K562 (cell line): ENCODE measurements at regions not wholly inside any gene's neighbourhood (a gene's known extent, or its start where the extent isn't known, plus 50 kb on each side); places are given as distances from the start of the nearest gene placed in this dataset.

ENCODE experiments used
- ATAC-seq: fragments of 200-7000 bp; cut with Tn5 transposase; 3 replicates; pipeline ENCODE4 v1.9.1; 2020; ENCODE audit warnings: moderate library complexity
- BruUV-seq: library from RNA; stranded (reverse); fragments of 400-500 nt; replicated peaks from 2 replicates; lab custom pipeline; 2021; lab: Mats Ljungman, UMichigan
- CTCF ChIA-PET: fragments of 300-600 bp; formaldehyde crosslinking; extraction: SDS; loops from one replicate; lab custom pipeline; 2021; ENCODE audit warnings: low intra/inter-chr PET ratio; lab: Yijun Ruan, JAX
- POLR2A ChIA-PET: fragments of 300-600, 350-650 bp; sonication (Branson Sonifier 250); formaldehyde crosslinking; extraction: SDS; loops from one replicate; lab custom pipeline; 2021; ENCODE audit warnings: antibody characterized with exemption, inconsistent platforms; lab: Yijun Ruan, JAX
- DNase-seq, 4 experiments: peaks; one replicate each; pipeline versions ENCODE4 v3.0.0 to v3.0.0-alpha.2; 2011 to 2018; ENCODE audit warnings: low spot score in 3 of 4, mixed read lengths in 3 of 4; ENCODE audit errors: extremely low read depth in 1 of 4
- FAIRE-seq: peaks from 2 replicates; lab custom pipeline; 2011; peaks lifted over from hg19 to GRCh38; lab: Jason Lieb, UNC
- H2AFZ ChIP-seq: 2 replicates; pipeline ENCODE4 v1.6.0; 2011; ENCODE audit warnings: low read depth, low read length, control low read depth, inconsistent platforms
- H3K27ac ChIP-seq: fragments of 200-600 bp; 3 replicates; pipeline ENCODE4 v1.8.0; 2011; ENCODE audit warnings: low read depth, mild to moderate bottlenecking, control low read depth, inconsistent platforms, low read length, moderate library complexity, mixed read lengths; ENCODE audit errors: extremely low read depth
- H3K27me3 ChIP-seq, 2 experiments: fragments of 300-600 bp in 1 of 2; 2 replicates in 1 of 2; 3 replicates in 1 of 2; pipeline versions ENCODE4 v1.6.0 to v1.8.0; 2011; ENCODE audit warnings: inconsistent platforms in 2 of 2, low read length in 2 of 2, mild to moderate bottlenecking in 1 of 2, mixed read lengths in 1 of 2, moderate library complexity in 1 of 2; ENCODE audit not compliant: control insufficient read depth in 2 of 2, insufficient read depth in 2 of 2
- H3K36me3 ChIP-seq: fragments of 300-600 bp; 3 replicates; pipeline ENCODE4 v1.8.0; 2011; ENCODE audit warnings: mild to moderate bottlenecking, low read length, inconsistent platforms; ENCODE audit not compliant: control insufficient read depth, insufficient read depth
- H3K4me1 ChIP-seq, 2 experiments: fragments of 200-600 bp in 1 of 2; replicated peaks in 1 of 2; 2 replicates in 1 of 2; 3 replicates in 1 of 2; pipeline versions ENCODE4 v1.5.1 to v1.8.0; 2011; ENCODE audit warnings: inconsistent platforms in 2 of 2, low read length in 2 of 2, mild to moderate bottlenecking in 1 of 2, mixed read lengths in 1 of 2, moderate library complexity in 1 of 2; ENCODE audit not compliant: control insufficient read depth in 2 of 2, insufficient read depth in 2 of 2
- H3K4me2 ChIP-seq: 2 replicates; pipeline ENCODE4 v1.6.1; 2011; ENCODE audit warnings: low read length, control low read depth, inconsistent platforms, mixed read lengths; ENCODE audit not compliant: insufficient read depth
- H3K4me3 ChIP-seq: fragments of 200-600 bp; sonication (generic), shearing (Covaris generic); 2 replicates; pipeline ENCODE4 v1.5.1; 2016; ENCODE audit warnings: control low read depth, inconsistent platforms
- H3K79me2 ChIP-seq: fragments of 200-600 bp; 3 replicates; pipeline ENCODE4 v1.8.0; 2011; ENCODE audit warnings: low read length, inconsistent platforms; ENCODE audit not compliant: control insufficient read depth, insufficient read depth
- H3K9ac ChIP-seq, 2 experiments: 2 replicates each; pipeline versions ENCODE4 v1.6.0 to v1.6.1; 2011; ENCODE audit warnings: low read depth in 2 of 2, low read length in 2 of 2, control low read depth in 1 of 2, inconsistent platforms in 1 of 2, mild to moderate bottlenecking in 1 of 2, mixed read lengths in 1 of 2; ENCODE audit not compliant: insufficient read depth in 1 of 2
- H3K9me1 ChIP-seq: one replicate; pipeline ENCODE4 v1.6.0; 2011; ENCODE audit warnings: inconsistent platforms, mild to moderate bottlenecking, low read length, moderate library complexity; ENCODE audit not compliant: control insufficient read depth, insufficient read depth
- H3K9me3 ChIP-seq: replicated peaks from 2 replicates; pipeline ENCODE4 v1.5.1; 2011; ENCODE audit warnings: low read depth, low read length, inconsistent platforms; ENCODE audit not compliant: control insufficient read depth, insufficient read depth
- H4K20me1 ChIP-seq: replicated peaks from 2 replicates; pipeline ENCODE4 v1.6.1; 2011; ENCODE audit warnings: low read length, inconsistent platforms, mixed read lengths; ENCODE audit not compliant: control insufficient read depth, insufficient read depth
- HLTF ChIP-seq: fragments of 450-650 bp; IDR thresholded peaks from 2 replicates; pipeline ENCODE4 v1.6.1; 2016
- SOX6 ChIP-seq: fragments of 450-650 bp; IDR thresholded peaks from 2 replicates; pipeline ENCODE4 v1.6.1; 2014; ENCODE audit warnings: mild to moderate bottlenecking
- USF1 ChIP-seq: sonication (generic); formaldehyde crosslinking; IDR thresholded peaks from 2 replicates; pipeline ENCODE4 v1.9.0; 2022; ENCODE audit warnings: mild to moderate bottlenecking, missing genetic modification reagents
- ZNF121 ChIP-seq: sonication (generic); formaldehyde crosslinking; conservative IDR thresholded peaks from 2 replicates; pipeline ENCODE4 v1.8.0; 2022; ENCODE audit warnings: missing genetic modification reagents
- ZNF717 ChIP-seq: fragments of 250-450 bp; sonication (Bioruptor Pico); IDR thresholded peaks from 2 replicates; pipeline ENCODE4 v1.5.0; 2021
- WGBS: fragments of 100-300 bp; shearing (Covaris generic); methylation state at CpG from one replicate; pipeline ENCODE4 v1.1.6; 2016; ENCODE audit warnings: low coverage, mixed read lengths; ENCODE audit not compliant: insufficient coverage; ENCODE audit errors: missing lambda C conversion rate; 5-methylcytosine and 5-hydroxymethylcytosine counted together
- in situ Hi-C: fragments of 300-500 bp; cut with MboI; formaldehyde crosslinking; loops from 4 replicates; pipeline ENCODE4 v1.15.0; 2018; ENCODE audit warnings: inconsistent platforms, mixed read lengths
- intact Hi-C: fragments of 100-400 bp; cut with micrococcal nuclease; formaldehyde crosslinking; loops from 2 replicates; pipeline ENCODE4 v1.14.2; 2022
- TF ChIP-seq, protein P1 (sequence below): fragments of 450-650 bp; IDR thresholded peaks from 2 replicates; pipeline ENCODE4 v1.6.1; 2016; ENCODE audit warnings: mild to moderate bottlenecking
- TF ChIP-seq, protein P2 (sequence below), 2 experiments: fragments of 450-650 bp in 1 of 2; IDR thresholded peaks; 2 replicates each; pipeline ENCODE4 v1.6.1; 2011 to 2017; ENCODE audit warnings: low read depth in 2 of 2, antibody characterized with exemption in 1 of 2, borderline replicate concordance in 1 of 2, low read length in 1 of 2, mild to moderate bottlenecking in 1 of 2, mixed read lengths in 1 of 2; ENCODE audit not compliant: control insufficient read depth in 1 of 2

GRCh38 chr18:28922936-28923335, 746.0 kb upstream of the CDH2 start:
- Histone ChIP-seq H3K36me3 (no peaks in the 10 kb centered on the region), H2AFZ (no peak overlapping the region), H3K9me1 (no peaks in the 10 kb centered on the region), H3K79me2 (no peaks in the 10 kb centered on the region), H3K9ac (no peak overlapping the region), H4K20me1 (no peaks in the 10 kb centered on the region), H3K4me3 (no peak overlapping the region), H3K4me2 (no peak overlapping the region), H3K4me1 (no peaks in the 10 kb centered on the region), H3K27me3 (no peaks in the 10 kb centered on the region), H3K9me3 (peaks cover 2% of the 10 kb centered on the region; the same call in 1 of the 2 replicates), H3K27ac (no peak overlapping the region)
- FAIRE-seq (peak; percentile 37), ATAC-seq (no peak), DNase-seq (no peak)
- in situ Hi-C loops (no loop called here), intact Hi-C loops (no loop called here)
- no TSS peak for BruUV-seq
- POLR2A ChIA-PET: no interaction called here
- CTCF ChIA-PET: no interaction called here
- TF ChIP-seq, protein P1, sequence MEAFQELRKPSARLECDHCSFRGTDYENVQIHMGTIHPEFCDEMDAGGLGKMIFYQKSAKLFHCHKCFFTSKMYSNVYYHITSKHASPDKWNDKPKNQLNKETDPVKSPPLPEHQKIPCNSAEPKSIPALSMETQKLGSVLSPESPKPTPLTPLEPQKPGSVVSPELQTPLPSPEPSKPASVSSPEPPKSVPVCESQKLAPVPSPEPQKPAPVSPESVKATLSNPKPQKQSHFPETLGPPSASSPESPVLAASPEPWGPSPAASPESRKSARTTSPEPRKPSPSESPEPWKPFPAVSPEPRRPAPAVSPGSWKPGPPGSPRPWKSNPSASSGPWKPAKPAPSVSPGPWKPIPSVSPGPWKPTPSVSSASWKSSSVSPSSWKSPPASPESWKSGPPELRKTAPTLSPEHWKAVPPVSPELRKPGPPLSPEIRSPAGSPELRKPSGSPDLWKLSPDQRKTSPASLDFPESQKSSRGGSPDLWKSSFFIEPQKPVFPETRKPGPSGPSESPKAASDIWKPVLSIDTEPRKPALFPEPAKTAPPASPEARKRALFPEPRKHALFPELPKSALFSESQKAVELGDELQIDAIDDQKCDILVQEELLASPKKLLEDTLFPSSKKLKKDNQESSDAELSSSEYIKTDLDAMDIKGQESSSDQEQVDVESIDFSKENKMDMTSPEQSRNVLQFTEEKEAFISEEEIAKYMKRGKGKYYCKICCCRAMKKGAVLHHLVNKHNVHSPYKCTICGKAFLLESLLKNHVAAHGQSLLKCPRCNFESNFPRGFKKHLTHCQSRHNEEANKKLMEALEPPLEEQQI: no peak
- TF ChIP-seq ZNF717 (CRISPR knock-in tag): no peak
- no peak for TF ChIP-seq HLTF
- 0% methylated on average over 2 of the region's 2 CpGs for WGBS

DNA sequence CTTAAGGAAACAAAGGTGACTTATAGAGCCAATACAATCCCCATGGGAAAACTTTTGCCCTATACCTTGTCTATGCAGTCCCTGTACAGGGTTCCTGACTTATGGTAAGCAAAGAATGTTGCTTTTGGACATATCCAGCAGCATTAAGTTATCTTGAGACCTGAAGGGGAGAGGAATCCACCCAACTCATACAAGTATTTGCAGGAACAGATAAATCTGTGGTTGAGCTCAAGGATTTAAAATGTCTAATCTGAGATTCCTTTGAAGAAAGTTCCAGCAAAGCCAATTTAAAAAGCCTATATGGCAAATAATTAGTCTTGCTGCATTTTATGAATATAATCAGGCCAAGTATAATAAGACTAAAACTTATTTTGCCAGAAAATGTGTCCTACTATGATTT, 739.5 kb upstream of the CDH2 start:
- ChIA-PET POLR2A (no interaction called here), CTCF (no interaction called here)
- H3K4me1 ChIP-seq: no peaks in the 10 kb centered on the region
- in situ Hi-C loops (no loop called here), intact Hi-C loops (no loop called here)
- ATAC-seq (no peak), DNase-seq (no peak), FAIRE-seq (no peak)
- no peaks in the 10 kb centered on the region for H4K20me1 ChIP-seq
- H3K36me3 ChIP-seq: no peaks in the 10 kb centered on the region
- BruUV-seq: no TSS peak
- H3K27me3 ChIP-seq: no peaks in the 10 kb centered on the region
- H3K4me3 ChIP-seq: no peak overlapping the region
- H3K79me2 ChIP-seq: no peaks in the 10 kb centered on the region
- H3K4me2 ChIP-seq: no peak overlapping the region
- no peak overlapping the region for H3K9ac ChIP-seq
- H3K9me1 ChIP-seq: no peaks in the 10 kb centered on the region
- H3K9me3 ChIP-seq: no peaks in the 10 kb centered on the region; the same call in 1 of the 2 replicates
- H2AFZ ChIP-seq: no peak overlapping the region
- no peak overlapping the region for H3K27ac ChIP-seq
- TF ChIP-seq, protein P2, sequence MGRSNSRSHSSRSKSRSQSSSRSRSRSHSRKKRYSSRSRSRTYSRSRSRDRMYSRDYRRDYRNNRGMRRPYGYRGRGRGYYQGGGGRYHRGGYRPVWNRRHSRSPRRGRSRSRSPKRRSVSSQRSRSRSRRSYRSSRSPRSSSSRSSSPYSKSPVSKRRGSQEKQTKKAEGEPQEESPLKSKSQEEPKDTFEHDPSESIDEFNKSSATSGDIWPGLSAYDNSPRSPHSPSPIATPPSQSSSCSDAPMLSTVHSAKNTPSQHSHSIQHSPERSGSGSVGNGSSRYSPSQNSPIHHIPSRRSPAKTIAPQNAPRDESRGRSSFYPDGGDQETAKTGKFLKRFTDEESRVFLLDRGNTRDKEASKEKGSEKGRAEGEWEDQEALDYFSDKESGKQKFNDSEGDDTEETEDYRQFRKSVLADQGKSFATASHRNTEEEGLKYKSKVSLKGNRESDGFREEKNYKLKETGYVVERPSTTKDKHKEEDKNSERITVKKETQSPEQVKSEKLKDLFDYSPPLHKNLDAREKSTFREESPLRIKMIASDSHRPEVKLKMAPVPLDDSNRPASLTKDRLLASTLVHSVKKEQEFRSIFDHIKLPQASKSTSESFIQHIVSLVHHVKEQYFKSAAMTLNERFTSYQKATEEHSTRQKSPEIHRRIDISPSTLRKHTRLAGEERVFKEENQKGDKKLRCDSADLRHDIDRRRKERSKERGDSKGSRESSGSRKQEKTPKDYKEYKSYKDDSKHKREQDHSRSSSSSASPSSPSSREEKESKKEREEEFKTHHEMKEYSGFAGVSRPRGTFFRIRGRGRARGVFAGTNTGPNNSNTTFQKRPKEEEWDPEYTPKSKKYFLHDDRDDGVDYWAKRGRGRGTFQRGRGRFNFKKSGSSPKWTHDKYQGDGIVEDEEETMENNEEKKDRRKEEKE (IDR thresholded peaks at IDR 0.05; ENCODE audit: borderline replicate concordance in 1 of 2, control insufficient read depth in 1 of 2, low read depth in 2 of 2, low read length in 1 of 2): no peak
- no peak for TF ChIP-seq SOX6
- no peak for TF ChIP-seq USF1 (CRISPR knock-in tag)
- no peak for TF ChIP-seq ZNF121 (CRISPR knock-in tag)
